ENCODE measurements at regions not wholly inside any gene's neighbourhood (a gene's known extent, or its start where the extent isn't known, plus 50 kb on each side); places are given as distances from the start of the nearest gene placed in this dataset.
A peak's percentile ranks its signal among the peaks of the same experiment; 100 is the strongest.
"Not testable (repeated sequence)": the region's sequence is repeated elsewhere in the genome, so short reads cannot be mapped to it uniquely, and the experiment has no call there.

GRCh38 chrX:39772057-39772832 lies 325.5 kb downstream of the BCOR start:
- ATAC-seq = no peak

GRCh38 chrX:39773150-39773549 lies 324.6 kb downstream of the BCOR start:
- peaks cover 3% of the 10 kb centered on the region for H3K9me3 Mint-ChIP-seq
- H3K27me3 Mint-ChIP-seq = peaks cover 28% of the 10 kb centered on the region
- H3K4me3 Mint-ChIP-seq = no peak overlapping the region
- H3K36me3 Mint-ChIP-seq = no peaks in the 10 kb centered on the region
- ATAC-seq = no peak
- no peak overlapping the region for H3K27ac Mint-ChIP-seq
- peaks cover 7% of the 10 kb centered on the region for H3K4me1 Mint-ChIP-seq

More at GRCh38 chrX:39772057-39772832, 325.5 kb downstream of the BCOR start:
- Mint-ChIP-seq H3K4me3 (peak overlapping the region; percentile 32), H3K4me1 (peaks cover 7% of the 10 kb centered on the region), H3K36me3 (no peaks in the 10 kb centered on the region), H3K9me3 (peaks cover 3% of the 10 kb centered on the region), H3K27ac (peak overlapping the region; percentile 46), H3K27me3 (peaks cover 28% of the 10 kb centered on the region)

- Mint-ChIP-seq H3K27me3 (peaks cover 28% of the 10 kb centered on the region), H3K9me3 (peaks cover 3% of the 10 kb centered on the region), H3K4me1 (peaks cover 7% of the 10 kb centered on the region), H3K36me3 (no peaks in the 10 kb centered on the region), H3K27ac (no peak overlapping the region), H3K4me3 (no peak overlapping the region)
- no peak for ATAC-seq
Measured at GRCh38 chrX:39773923-39774773, 323.6 kb downstream of the BCOR start.

GRCh38 chrX:39774774-39775328 lies 322.9 kb downstream of the BCOR start:
- peaks cover 7% of the 10 kb centered on the region for H3K4me1 Mint-ChIP-seq
- no peak overlapping the region for H3K4me3 Mint-ChIP-seq
- no peak for ATAC-seq
- H3K27ac Mint-ChIP-seq = no peak overlapping the region
- H3K9me3 Mint-ChIP-seq = peaks cover 3% of the 10 kb centered on the region
- peaks cover 28% of the 10 kb centered on the region for H3K27me3 Mint-ChIP-seq
- H3K36me3 Mint-ChIP-seq = no peaks in the 10 kb centered on the region

- ATAC-seq = peak; percentile 82
- H3K27ac Mint-ChIP-seq = peak overlapping the region; percentile 53
- H3K36me3 Mint-ChIP-seq = no peaks in the 10 kb centered on the region
- H3K4me1 Mint-ChIP-seq = no peaks in the 10 kb centered on the region
- H3K27me3 Mint-ChIP-seq = peaks cover 6% of the 10 kb centered on the region
- H3K9me3 Mint-ChIP-seq = peaks cover 4% of the 10 kb centered on the region
- H3K4me3 Mint-ChIP-seq = no peak overlapping the region
Measured at GRCh38 chrX:39777623-39778025, 320.1 kb downstream of the BCOR start.

GRCh38 chrX:39779952-39780783 lies 317.6 kb downstream of the BCOR start:
- H3K4me1 Mint-ChIP-seq = no peaks in the 10 kb centered on the region
- no peak for ATAC-seq
- H3K27ac Mint-ChIP-seq = no peak overlapping the region
- H3K4me3 Mint-ChIP-seq = no peak overlapping the region
- H3K27me3 Mint-ChIP-seq = no peaks in the 10 kb centered on the region
- H3K9me3 Mint-ChIP-seq = peaks cover 4% of the 10 kb centered on the region
- no peaks in the 10 kb centered on the region for H3K36me3 Mint-ChIP-seq

- Mint-ChIP-seq H3K27ac (no peak overlapping the region), H3K27me3 (peaks cover 8% of the 10 kb centered on the region), H3K9me3 (peaks cover 4% of the 10 kb centered on the region), H3K4me3 (no peak overlapping the region), H3K36me3 (no peaks in the 10 kb centered on the region), H3K4me1 (no peaks in the 10 kb centered on the region)
- no peak for ATAC-seq
Measured at GRCh38 chrX:39782276-39782675, 315.5 kb downstream of the BCOR start.

- Mint-ChIP-seq H3K4me1 (no peaks in the 10 kb centered on the region), H3K9me3 (no peaks in the 10 kb centered on the region), H3K4me3 (no peak overlapping the region), H3K27me3 (peaks cover 8% of the 10 kb centered on the region), H3K36me3 (no peaks in the 10 kb centered on the region), H3K27ac (no peak overlapping the region)
- ATAC-seq = no peak
Measured at GRCh38 chrX:39787999-39788398, 309.8 kb downstream of the BCOR start.

- H3K9me3 Mint-ChIP-seq = no peaks in the 10 kb centered on the region
- no peaks in the 10 kb centered on the region for H3K4me1 Mint-ChIP-seq
- no peak for ATAC-seq
- no peak overlapping the region for H3K4me3 Mint-ChIP-seq
- peaks cover 8% of the 10 kb centered on the region for H3K27me3 Mint-ChIP-seq
- H3K27ac Mint-ChIP-seq = no peak overlapping the region
- H3K36me3 Mint-ChIP-seq = no peaks in the 10 kb centered on the region
Measured at GRCh38 chrX:39788521-39788920, 309.2 kb downstream of the BCOR start.

GRCh38 chrX:39791691-39792090 lies 306.1 kb downstream of the BCOR start:
- H3K9me3 Mint-ChIP-seq = no peaks in the 10 kb centered on the region
- no peak overlapping the region for H3K4me3 Mint-ChIP-seq
- H3K4me1 Mint-ChIP-seq = no peaks in the 10 kb centered on the region
- H3K27ac Mint-ChIP-seq = no peak overlapping the region
- no peak for ATAC-seq
- no peaks in the 10 kb centered on the region for H3K36me3 Mint-ChIP-seq
- peaks cover 3% of the 10 kb centered on the region for H3K27me3 Mint-ChIP-seq

- Mint-ChIP-seq H3K36me3 (no peaks in the 10 kb centered on the region), H3K4me3 (no peak overlapping the region), H3K27ac (no peak overlapping the region), H3K9me3 (no peaks in the 10 kb centered on the region), H3K4me1 (no peaks in the 10 kb centered on the region), H3K27me3 (no peaks in the 10 kb centered on the region)
- ATAC-seq = no peak
Measured at GRCh38 chrX:39795605-39796004, 302.2 kb downstream of the BCOR start.

- no peaks in the 10 kb centered on the region for H3K36me3 Mint-ChIP-seq
- H3K4me1 Mint-ChIP-seq = no peaks in the 10 kb centered on the region
- H3K4me3 Mint-ChIP-seq = no peak overlapping the region
- H3K9me3 Mint-ChIP-seq = no peaks in the 10 kb centered on the region
- H3K27ac Mint-ChIP-seq = no peak overlapping the region
- no peaks in the 10 kb centered on the region for H3K27me3 Mint-ChIP-seq
- ATAC-seq = no peak
Measured at GRCh38 chrX:39796856-39797255, 300.9 kb downstream of the BCOR start.

GRCh38 chrX:39798488-39798887 lies 299.3 kb downstream of the BCOR start:
- not testable (repeated sequence) for H3K36me3 Mint-ChIP-seq, H3K4me3 Mint-ChIP-seq, ATAC-seq, H3K27me3 Mint-ChIP-seq, H3K4me1 Mint-ChIP-seq, H3K27ac Mint-ChIP-seq, H3K9me3 Mint-ChIP-seq

- Mint-ChIP-seq H3K9me3 (peaks cover 5% of the 10 kb centered on the region), H3K27ac (no peak overlapping the region), H3K4me1 (no peaks in the 10 kb centered on the region), H3K4me3 (no peak overlapping the region), H3K27me3 (peaks cover 10% of the 10 kb centered on the region), H3K36me3 (peaks cover 6% of the 10 kb centered on the region)
- ATAC-seq = no peak
Measured at GRCh38 chrX:39802354-39802753, 295.4 kb downstream of the BCOR start.

- H3K4me3 Mint-ChIP-seq = no peak overlapping the region
- H3K9me3 Mint-ChIP-seq = peaks cover 5% of the 10 kb centered on the region
- H3K4me1 Mint-ChIP-seq = no peaks in the 10 kb centered on the region
- H3K36me3 Mint-ChIP-seq = peaks cover 6% of the 10 kb centered on the region
- ATAC-seq = no peak
- peaks cover 10% of the 10 kb centered on the region for H3K27me3 Mint-ChIP-seq
- no peak overlapping the region for H3K27ac Mint-ChIP-seq
Measured at GRCh38 chrX:39802908-39803307, 294.9 kb downstream of the BCOR start.

All from stimulated activated memory B cell treated with anti-CD40 and anti-IgM and Interleukin-4, amounts not matched to agents 10 μg/mL and 1 μg/mL and 100 μg/mL, for 72 hours (primary cell).